GM21723 (cell line): ENCODE measurements at regions not wholly inside any gene's neighbourhood (a gene's known extent, or its start where the extent isn't known, plus 50 kb on each side); places are given as distances from the start of the nearest gene placed in this dataset.

Experiments
- ATAC-seq: cut with Tn5 transposase; IDR thresholded peaks from one replicate; pipeline ENCODE4 v1.9.1; 2021; ENCODE audit warnings: mild to moderate bottlenecking, moderate library complexity; ENCODE audit not compliant: unreplicated experiment

DNA sequence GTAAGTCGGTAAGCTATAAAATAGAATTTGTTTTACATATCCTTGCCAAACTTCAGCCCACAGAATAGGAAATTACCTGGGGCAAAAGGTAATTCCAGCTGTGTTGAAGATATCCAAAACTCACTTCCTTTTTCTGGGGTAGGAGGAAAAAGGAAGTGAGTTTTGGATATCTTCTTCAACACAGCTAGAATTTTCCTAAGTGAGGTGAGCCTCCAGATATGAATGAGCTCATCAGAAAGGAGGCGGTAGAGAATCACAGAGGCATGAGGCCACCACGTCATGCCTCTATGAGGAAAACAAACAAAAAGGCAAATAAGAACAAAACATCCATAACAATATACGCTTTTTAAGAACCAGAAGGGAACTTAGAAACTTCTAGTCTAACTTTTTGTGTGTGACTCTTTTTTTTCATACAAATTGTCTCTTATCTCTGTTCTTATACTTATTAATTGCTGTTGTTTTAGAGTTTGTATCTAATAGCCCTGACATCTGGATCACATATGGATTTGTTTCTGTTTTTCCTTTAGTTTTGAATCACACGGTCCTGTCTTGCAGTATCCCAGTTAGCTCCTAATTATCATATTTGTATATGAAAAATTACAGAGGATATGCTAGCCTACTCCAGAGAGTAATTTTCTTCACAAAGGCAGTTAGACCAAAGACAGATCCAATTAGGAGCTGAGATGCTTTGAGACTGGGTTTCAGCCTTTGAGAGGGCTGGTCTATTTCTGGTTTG, 104.5 kb downstream of the RBM43 start:
- ATAC-seq: no peak

DNA sequence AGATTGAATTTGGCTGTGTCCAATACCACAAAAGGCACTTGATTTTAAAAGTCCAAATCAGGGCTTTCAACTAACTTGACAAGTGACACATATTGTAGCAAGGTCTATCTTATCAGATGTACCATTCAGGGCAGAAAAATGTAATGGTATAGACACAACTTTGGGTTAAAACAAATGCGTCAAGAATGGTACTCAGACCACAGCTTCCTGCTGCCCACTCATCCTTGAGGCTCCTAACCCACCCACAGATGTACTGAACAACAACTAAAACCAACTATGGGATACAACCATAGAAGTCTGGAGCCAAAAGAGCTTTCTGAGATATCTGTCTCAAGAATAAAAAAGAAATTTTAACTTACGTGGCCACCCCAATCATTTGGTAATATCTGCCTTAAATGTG, 105.2 kb downstream of the RBM43 start:
- ATAC-seq: no peak

DNA sequence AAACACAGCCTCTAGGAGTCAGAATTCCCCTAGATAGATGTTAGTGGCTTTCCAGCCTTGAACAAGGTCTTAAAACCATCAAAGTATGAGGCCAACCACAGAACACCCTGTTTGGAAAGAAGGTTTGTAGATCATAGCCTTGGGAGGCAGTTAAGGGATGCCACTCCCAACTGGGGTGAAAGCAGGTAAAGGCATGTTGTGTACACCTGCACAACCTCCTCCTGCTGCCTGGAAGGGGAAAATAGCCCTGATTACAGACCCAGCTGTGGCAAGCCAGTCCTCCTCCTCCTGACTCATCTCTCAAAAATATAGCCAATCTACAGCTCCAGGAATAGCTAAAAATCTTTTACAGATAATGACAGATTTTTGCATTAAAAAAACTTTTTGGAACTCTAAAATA, 108.1 kb downstream of the RBM43 start:
- no peak for ATAC-seq

DNA sequence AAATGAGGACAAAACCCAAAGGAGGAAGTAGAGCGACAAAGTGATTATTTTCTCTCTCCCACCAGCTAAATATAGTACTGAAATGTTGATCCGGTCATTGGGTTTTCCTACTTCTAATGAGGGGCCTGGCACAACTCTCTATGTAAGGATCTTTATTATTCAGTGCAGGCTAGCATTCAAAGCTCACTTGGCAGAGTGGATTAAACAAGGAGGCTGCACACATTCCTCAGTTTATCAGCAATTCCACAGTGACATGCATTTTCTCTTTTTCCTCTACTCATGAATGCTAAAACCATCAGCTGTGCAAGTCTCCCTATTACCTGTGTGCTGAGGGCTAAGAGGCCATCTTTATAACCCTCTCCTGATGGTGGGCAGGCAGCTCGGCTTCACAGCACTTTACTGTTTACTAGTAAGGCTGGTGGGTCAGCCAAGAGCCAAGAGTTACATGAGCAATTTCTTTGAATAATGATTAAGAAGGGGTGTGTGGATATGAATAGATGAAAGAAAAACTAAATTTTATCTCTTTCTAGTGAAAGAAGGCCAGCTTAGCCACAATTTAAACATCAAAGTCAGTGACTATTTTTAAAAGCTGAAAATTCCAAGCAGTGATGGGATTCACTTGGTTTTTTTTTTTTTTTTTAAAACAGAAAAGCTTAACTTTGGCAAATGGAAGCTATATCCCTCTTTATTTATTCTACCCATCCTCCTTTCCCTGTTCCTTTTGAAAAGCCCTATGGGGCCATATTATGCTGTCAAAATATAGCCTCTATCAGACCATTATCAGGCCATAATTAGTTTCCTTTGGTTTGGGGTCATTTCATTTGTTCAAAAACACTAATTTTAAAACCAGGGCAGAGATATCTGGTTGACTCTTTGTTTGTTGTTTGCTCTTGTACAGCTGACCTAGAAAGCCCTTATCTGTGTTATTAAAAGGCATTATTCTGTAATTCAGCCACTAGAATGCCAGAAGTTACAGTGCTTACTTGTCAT, 111.0 kb downstream of the RBM43 start:
- no peak for ATAC-seq

DNA sequence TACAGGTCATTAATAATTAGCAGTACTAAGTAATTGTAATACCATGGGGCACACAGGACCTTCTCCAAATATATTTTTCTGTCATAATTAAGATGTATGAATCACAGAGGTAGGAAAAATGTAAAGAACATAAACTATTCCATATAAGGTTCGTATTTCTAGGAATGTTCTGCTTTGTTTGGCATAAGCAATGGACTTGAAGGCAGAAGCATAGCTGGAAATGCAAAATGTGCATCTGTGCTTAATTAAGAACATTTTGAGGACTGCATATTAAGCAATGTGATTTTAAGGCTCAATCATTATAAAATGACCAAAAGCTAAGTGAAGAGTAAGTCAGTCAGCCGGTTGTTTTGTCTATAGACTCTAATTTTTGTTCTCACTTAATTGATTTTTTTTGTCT, 123.2 kb downstream of the RBM43 start:
- ATAC-seq: no peak

DNA sequence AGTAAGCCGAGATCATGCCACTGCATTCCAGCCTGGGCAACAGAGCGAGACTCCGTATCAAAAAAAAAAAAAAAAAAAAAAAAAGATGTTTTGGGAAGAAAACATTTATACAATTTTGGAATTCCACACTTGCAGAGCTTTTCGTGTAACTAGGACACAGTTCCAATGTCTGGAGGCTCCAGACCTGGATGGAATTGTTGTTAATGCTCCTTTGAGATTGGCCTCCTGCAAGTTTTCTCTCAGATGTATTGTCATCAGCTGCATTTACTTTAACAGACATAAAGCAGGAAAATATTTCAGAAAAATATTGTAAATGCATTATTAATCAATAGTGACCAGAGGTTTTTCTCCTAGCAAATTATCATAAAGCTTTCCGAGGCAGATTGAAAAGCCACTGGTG, 124.1 kb downstream of the RBM43 start:
- no peak for ATAC-seq

DNA sequence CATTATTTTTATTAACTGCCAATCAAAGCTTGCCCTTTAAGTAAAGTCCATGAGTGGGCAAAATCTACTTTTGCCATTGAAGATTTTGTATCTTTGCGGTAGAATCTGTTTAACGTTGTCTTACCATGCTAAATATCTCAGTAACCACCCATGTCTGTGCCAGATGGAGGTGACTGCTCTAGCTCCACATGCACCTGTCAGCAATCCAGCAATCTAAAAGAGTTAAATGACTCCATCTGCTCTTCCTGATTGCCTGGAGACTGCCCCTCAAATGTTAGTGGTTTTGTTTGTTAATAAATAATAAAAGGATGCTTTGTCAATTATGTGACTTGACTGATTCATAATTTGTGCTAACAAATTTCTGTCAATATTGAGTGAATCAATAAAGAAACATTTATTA, 141.7 kb downstream of the RBM43 start:
- ATAC-seq: no peak

DNA sequence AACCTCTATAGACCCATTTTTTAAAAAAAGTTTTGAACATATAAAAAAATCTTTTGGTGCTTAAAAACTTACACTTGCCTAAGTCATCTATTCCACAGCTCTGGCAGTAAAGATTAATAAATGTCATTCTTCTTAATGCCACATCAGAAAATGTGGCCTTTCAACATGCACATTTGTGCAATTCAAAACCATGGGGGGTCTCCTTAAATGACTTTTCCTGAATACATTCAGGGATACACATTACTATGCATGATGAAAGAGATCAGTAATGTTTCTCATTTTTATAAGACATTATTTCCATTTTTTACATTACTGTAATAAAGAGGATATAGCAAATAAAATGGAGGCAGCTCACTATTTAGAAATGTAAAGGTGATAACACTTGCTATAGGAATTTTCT, 142.3 kb downstream of the RBM43 start:
- ATAC-seq: no peak

DNA sequence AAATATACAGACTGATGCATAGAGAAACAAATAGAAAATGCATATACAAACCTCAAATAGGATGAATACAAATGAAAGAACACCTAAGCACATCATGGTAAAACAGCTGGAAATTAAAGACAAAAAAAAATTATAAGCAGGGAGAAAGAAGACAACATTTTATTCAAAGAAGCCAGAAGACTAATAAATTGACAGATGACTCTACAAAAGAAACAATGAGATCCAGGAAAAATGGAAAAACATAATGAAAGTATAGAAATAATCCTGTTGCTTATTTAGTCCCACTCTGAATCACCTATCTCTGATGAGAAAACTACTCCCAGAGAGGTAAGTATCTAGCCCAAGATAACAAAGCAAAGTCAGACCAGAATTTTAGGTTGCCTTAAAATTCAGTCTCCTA, 143.4 kb downstream of the RBM43 start:
- ATAC-seq: no peak

DNA sequence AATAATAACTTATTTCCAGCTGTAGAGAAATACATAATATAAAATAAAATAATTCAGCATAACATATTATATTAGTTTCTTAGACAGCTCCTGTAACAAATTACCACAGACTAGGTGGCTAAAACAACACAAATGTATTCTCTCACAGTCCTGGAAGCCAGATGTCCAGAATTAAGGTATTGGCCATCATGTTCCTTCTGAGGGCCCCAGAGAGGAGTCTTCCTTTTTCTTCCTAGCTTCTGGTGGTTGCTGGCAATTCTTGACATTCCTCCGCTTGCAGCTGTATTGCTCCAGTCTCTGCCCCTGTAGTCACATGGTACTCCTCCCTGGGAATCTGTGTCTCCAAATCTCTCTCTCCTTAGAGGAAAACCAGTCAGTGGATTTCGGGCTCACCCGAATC, 146.8 kb downstream of the RBM43 start:
- ATAC-seq: no peak

DNA sequence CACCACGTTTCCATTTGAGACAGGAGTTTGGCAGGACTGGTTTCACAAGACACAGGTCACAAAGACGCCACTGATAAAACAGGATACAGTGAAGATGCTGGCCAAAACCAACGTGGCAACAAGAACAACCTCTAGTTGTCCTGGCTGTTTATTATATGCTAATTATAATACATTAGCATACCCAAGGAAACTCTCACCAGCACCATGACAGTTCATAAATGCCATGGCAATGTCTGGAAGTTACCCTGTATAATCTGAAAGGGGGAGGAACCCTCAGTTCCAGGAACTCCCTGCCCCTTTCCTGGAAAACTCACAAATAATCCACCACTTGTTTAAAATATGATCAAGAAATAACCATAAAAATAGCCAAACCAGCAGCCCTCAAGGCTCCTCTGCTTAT, 148.3 kb downstream of the RBM43 start:
- ATAC-seq: no peak

DNA sequence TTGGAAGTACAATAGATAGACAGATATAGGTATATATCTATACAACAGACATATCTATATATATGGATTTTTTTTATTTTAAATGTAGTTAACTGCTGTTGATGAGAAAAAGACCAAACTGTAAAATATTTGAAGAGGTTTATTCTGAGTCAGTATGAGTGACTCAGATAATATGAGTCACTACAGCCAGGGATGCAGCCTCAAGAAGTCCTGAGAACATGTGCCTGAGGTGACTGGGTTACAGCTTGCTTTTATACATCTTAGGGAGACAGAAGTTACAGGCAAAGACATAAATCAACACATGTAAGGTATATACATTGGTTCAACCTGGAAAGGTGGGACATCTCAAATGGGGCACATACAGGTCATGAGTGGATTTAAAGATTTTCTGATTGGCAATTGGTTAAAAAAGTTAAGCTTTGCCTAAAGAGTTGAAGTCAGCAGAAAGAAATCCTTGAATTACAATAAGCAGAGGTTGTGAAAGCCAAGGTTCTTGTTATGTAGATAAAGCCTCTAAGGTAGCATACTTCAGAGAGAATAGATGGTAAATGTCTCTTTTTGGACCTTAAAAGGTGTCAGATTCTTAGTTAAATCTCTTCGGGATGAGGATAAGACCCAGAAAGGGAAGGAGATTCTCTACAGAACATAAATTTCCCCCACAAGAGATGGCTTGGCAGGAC, 149.9 kb downstream of the RBM43 start:
- no peak for ATAC-seq

DNA sequence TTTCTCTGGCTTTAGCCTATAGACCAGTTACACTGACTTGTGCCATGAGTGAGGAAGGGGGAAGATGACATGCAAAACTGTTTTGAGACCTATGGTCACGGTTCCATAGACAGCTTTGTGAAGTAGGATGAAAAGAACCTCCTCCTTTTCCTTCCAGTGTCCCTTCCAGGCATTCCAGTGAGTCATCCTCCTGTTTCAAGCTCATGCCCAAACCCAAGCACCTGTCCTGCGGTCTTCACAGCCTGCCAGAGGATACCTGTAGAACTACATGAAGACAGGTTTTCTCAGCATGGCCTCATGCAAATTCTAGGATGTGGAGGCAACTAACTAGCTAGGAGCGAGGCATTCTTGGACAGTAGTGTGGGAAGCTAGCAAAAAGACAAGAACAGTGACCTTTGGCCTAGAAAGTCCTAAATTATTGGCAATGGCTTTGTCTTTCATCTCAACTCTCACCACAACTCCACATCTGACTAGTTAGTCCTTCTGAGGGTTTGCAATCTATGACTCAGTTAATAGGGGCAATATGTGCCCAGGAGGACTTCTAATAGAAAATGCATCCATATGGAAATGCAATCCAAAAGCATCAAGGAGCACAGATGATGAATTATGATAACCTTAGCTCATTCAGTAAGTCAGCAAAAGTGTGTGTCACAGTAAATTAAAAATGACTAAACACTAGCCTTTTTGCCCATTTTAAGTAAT, 154.7 kb downstream of the RBM43 start:
- ATAC-seq: no peak

DNA sequence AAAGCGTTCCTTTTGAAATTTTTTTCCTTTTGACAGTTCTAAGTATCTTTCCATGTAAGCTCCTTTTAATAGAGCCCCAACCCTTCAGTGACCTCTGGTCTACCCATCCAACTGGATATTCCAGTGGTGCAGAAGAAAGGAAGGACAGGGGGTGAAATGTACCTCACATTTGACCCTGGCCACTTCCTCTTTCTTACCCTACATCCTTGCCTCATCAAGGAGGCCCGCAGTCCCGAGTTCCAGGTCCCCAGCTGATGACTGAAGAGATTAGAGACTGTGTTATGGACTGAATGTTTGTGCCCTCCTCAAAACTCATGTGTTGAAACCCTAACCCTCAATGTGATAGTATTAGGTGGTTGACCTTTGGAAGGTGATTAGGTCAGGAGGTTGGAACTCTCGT, 158.1 kb downstream of the RBM43 start:
- ATAC-seq: no peak

DNA sequence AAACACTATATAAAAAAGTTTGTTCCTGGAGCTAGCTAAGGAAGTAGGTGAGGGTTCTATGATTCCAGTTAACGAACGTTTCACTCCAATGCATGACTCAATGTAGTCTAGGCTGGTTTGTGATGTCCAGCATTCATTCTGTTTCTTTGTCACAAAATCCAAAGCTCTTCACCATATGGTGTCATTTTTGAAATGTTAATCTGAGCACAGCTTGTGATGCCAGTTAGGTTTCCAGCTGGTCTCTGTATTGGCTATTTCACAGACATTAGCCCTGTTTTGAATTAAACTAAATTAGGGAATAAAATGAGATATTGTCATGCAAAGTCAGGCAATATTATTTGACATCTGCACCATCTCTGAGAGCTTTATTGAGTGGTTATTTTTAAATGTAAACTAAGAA, 159.4 kb downstream of the RBM43 start:
- ATAC-seq: no peak

DNA sequence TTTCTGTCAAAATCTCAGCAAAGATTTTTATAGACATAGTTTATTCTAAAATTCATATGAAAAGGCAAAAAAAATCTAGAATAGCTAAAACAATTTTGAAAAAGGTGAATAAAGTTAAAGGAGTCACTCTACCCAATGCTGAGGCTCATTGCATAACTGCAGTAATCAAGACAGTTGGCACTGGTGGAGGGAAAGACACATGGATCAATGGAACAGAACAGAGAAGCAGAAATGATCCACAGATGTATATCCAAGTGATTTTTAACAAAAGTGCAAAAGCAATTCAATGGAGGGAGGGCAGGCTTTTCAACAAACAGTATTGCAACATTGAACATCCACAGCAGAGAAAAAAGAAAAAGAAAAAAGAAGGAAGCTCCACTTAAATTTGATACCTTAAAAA, 162.8 kb downstream of the RBM43 start:
- no peak for ATAC-seq

DNA sequence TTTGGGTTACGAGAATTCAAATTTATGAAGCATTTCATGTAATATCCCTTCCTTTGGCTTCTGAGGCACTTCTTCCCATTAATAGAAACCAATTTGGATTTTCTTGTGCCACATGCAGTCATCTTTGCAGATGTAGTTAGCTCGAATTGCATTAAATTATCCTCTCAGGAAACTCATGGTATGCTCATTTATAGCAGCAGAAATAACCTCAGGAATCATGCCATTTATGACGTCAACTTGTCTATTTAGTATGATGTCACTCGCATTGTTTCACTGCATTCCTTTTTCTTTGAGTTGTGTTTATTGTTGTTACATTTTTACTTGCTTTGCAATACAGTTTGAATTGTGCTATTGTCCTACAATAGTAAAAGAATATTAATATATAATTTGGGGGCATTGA, 163.8 kb downstream of the RBM43 start:
- no peak for ATAC-seq

DNA sequence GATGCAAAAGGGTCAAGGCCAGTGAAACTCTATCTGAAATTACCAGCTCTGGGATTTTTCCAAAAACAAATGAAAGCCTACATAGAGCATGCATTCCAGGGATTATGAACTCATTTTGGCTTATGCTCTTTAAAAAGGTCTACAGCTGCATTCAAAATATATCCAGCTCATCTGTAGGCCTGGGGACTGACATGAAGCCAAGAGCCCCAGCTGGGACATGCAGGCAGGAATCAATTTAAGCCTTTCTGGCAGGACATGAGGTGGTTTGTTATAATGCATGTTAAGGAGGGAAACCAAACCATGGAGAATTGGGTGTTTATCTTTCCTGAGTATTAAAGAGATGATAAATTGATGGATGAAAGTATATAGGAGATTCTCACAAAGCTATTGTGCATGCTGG, 164.5 kb downstream of the RBM43 start:
- no peak for ATAC-seq

DNA sequence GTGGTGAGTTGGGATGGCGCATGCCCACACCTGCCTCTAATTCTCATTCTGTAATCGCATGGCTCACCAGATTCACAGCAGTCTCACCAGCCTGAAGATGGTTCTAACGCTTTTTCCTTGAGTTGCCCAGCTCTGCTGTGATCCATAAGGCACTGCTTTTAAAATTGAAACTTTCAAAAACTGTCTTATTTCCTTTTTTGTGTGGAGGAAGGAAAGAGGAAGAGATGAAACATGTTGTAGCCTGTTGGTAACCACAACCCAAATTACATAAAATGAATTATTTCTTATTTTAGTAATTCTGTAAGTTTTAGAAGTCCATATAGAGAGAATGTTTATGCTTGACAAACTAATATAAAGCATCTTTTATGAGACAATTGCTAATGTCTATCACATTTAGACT, 165.4 kb downstream of the RBM43 start:
- ATAC-seq: no peak

DNA sequence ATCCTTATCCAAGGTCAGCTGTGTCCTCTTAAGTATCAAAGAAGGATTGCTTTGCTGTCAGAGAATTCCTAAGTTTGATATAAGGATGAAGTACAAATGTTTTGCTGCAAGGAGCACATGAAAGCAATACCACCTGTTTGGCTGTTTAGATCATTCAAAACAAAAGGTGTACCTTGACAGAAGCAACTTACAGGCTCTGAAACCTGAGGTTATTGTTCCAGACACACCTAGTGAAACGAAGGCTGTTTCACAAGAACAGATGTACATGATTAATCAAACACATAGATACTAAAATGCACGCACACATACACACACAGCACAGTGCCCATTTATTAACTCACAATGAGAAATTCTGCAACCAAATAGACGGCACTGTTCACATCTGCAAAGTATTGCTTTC, 166.2 kb downstream of the RBM43 start:
- no peak for ATAC-seq

DNA sequence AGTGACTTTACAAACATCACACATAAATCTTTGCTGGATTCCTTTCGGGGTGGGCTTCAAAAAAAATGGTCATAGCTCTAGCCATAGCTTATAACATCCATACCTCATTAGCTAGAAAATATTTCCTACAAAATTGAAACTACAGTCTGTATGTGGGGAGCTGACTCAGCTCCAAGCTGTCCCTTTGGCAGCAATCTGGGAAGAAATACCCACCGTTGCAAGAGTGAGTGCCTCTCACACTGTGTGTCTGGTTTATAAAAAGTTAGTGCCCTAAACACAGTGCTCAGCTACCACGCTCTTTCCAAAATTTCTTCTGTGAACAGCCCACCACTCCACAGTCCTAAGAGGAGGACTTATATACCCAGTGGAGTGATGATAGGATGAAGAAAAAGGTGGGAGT, 170.1 kb downstream of the RBM43 start:
- no peak for ATAC-seq
